Stomach (tissue), 4 donors: ENCODE measurements at regions not wholly inside any gene's neighbourhood (a gene's known extent, or its start where the extent isn't known, plus 50 kb on each side); places are given as distances from the start of the nearest gene placed in this dataset.

Source experiments
- CTCF ChIP-seq, 7 experiments: fragments of 450-650 bp in 4 of 7; fragments of 200-600 bp in 3 of 7; sonication (generic) in 3 of 7; IDR thresholded peaks; one replicate each; pipeline ENCODE4 v1.5.1; 2016 to 2019; ENCODE audit warnings: antibody characterized with exemption in 7 of 7, control low read depth in 2 of 7, mild to moderate bottlenecking in 1 of 7
- POLR2A ChIP-seq, 4 donors: fragments of 450-650 bp; IDR thresholded peaks; one replicate each; pipeline ENCODE4 v1.6.1; 2016; ENCODE audit warnings: antibody characterized with exemption in 4 of 4, control low read depth in 2 of 4, mild to moderate bottlenecking in 1 of 4, moderate library complexity in 1 of 4
- POLR2AphosphoS5 ChIP-seq, 3 donors: sonication (generic); formaldehyde crosslinking; IDR thresholded peaks; one replicate each; pipeline ENCODE4 v1.6.1; 2016; ENCODE audit warnings: antibody characterized with exemption in 3 of 3

GRCh38 chr9:89745601-89746376 lies 141.0 kb downstream of the GADD45G start:
- TF ChIP-seq CTCF (IDR thresholded peaks at IDR 0.05) (no peak), POLR2AphosphoS5 (IDR thresholded peaks at IDR 0.05) (no peak), POLR2A (IDR thresholded peaks at IDR 0.05) (no peak)
